ENCODE measurements at regions not wholly inside any gene's neighbourhood (a gene's known extent, or its start where the extent isn't known, plus 50 kb on each side); places are given as distances from the start of the nearest gene placed in this dataset.
"Not testable (repeated sequence)": the region's sequence is repeated elsewhere in the genome, so short reads cannot be mapped to it uniquely, and the experiment has no call there.

DNA sequence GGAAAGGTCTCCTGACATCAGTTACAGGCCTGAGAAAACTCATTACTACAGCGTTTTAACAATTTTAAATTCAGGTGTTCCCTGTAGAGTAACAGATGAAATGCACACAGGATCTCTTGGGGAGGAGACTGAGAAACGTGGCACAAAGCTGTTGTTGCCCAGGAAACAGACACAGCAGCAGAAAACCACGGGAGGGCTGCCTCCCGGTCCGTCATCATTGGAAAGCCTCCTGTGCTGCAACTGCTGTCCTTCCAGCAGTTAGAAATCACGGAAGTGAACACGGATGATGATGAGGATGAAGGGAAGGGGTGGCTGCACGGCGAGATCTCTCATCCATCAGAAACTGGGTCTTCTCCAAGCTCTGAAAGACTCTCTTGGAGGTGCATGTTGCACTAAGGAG is 94.6 kb upstream of the RNF32 start:
- FAIRE-seq: no peak

DNA sequence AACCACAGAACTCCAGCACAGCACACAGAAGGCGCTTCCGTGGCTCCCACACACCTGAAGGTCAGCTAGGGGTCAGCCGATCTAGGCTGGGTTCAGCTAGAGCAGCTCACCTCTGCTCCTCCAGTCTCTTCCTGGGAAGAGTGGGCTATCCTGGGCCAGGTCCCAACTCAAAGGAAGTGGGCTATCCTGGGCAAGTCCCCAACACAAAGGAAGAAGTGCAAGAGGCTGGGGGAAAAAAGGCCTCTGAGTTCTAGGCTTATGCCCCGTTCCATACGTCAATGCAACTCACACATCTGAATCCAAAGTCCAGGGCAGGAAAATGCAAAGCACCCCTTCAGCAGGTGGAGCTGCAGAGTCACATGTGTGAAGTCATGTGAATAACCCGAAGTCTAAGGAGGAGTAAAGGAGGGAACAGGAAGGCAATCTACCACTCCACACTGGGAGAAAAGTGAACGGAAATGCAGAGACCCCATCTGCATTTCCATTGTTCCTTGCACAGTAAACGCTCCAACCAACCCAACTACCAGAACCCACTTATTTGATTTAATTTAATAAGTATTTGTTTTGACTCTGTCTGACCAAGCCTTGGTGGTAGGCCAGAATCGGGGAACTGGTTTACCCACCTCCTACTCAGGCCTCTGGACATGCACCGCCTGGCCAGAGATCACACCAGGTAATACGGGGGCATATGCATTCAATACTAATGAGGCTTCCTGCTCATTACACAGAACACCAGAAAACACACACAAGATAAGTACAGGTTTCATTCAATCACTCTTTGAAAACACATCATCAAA is 95.5 kb upstream of the RNF32 start:
- no peak for FAIRE-seq

DNA sequence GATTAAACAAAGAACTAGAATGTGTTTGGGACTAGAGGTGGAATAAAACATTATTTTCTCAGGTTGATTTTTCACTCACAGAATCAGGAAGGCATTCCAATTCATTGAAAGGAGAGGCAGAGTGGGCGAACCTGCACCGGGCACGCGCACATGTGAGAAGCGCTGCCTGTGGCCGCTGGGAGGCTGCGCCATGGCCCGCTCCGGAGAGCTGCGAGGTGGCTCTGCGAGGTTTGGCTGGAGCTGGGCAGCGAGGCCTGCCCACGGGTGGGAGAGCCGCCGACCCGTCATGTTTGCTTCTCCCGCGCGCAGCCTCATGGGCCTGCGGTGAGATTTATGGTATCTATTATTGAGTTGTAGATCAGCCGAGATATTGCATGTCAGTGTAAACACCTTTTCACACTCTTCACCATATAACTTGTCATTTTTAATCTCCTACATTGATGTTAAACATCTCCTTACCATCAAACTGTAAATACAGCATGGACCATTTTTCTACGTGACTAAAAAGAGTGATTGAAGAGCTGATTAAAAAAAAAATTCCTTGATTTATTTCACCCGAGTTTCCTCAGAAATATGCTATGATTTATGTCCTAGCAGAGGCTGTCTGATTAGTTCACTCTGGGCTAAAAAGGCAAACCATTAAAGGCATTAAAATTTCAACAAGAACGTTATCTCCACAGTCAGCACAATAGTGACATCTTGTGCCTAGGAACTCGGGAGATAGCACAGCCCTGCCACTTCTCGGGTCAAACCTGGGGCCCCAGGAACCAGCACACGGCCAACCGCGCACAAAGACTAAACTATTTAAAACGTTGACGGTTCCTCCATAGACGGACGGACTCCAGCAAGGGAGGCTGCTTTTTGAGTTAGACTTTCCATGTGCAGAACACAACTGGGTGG is 96.6 kb upstream of the RNF32 start:
- no peak for FAIRE-seq

DNA sequence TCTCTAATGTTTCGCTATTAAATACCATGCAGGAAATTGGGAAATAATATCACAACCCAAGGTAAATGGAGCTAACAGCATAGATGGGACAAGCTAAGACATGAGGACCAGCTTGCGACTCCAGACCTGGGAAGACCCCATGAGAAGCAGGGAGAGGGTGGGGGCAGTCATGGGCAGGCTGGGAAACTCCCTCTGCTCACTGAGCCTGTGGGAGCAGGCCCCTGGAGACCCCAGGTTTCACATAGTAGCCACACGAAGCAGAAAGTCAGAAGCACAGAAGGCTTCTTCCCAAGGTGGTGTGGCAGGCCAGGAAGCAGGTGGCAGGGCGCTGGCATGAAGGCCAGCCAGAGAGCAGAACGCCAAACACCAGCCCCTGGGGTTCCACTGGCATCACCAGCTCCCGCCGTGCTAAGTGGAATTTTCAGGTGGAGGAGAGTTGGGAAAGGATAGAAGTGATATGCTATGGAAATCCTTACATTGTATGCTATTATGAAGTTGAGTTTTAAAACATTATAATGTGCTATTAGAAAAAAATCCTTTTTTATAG is 99.9 kb upstream of the RNF32 start:
- no peak for FAIRE-seq

DNA sequence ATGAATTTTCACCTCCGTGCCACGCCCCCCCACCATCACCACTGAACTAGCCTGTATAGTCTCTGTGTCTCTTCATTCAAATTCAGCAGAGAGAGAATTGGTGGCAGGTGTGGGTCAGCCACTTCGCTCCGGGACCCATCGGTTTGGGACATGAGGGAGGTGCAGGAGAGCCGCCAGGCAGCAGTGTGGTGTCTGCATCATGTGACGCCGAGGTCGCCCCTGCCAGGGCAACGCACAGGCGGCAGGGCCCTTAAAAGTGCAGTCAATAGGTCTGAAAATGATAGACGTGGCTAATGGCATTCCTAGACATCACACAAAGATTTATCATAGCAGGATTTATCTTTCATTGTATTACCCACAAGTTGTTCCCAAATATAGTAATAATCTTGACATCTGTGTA is 100.6 kb upstream of the RNF32 start:
- no peak for FAIRE-seq

DNA sequence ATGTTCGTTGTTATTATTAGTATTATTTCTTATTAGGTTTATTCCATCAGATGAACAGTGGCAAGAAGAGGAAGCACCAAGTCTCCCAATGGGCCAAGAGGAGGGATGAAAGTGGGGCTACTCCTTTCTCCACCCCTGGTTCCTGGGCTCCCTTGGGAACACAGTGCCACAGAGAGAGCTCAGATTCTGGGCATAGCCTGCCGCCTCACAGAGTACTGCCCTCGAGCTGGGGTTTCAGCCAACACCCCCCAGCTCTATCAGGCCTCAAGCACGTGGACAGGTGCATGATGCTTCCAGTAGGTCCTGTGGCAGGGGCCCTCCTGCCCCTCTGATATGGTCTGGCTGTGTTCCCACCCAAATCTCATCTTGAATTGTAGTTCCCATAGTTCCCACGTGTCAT is 103.6 kb upstream of the RNF32 start:
- FAIRE-seq: no peak

DNA sequence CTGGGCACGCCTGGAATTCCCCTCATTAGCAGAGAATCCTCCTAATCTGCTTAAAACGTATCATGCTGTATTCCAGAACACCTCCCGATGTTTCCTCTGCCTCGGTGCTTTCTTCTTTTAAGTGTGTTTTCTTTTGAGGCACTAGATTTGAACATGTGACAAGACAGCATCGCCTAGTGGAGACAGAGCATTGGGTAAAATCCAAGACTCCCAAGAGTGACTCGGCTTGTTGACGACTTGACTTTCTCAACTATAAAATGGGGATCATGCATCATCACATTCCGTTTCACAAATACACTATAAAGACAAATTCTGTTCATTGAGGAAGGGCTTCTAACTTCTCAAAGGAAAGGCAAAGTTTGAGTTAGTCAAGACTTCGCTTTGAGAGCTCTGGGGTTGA is 105.6 kb upstream of the RNF32 start:
- FAIRE-seq: no peak

DNA sequence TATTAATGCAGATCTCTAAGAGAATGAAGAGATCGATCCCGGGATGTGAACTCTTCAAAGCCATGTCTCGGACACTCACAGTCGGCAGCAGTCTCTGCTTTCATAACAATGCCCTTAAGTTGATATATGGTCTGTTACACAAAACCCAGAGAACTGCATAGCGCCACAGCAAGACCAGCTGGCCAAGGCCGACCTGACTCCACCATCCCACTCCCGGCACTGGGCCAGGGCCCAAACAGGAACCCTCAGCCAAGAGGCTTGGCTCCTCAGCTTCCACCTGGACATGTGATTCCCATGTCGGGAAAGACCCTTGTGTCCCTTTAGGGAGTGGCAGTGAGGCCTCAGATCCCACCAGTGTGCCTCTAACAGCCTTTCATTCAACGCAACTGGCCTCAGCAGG is 106.6 kb upstream of the RNF32 start:
- FAIRE-seq: no peak

DNA sequence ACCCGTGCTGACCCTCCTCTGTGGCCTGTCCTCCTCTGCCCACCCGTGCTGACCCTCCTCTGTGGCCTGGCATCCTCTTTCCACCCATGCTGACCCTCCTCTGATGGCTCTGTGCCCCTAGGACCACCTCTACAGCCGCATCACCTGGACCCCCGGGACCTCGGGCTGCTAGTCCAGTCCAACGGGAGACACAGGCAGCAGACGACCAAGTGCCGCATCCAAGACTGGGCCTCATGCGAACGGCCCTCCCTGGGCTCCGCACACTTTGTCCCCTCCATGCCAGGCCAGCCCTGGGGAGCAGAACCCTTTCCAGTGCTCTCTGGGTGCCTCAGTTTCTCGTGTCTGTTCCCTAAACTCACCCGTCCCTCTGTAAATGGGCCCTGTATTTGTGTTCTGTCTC is 107.2 kb upstream of the RNF32 start:
- no peak for FAIRE-seq

DNA sequence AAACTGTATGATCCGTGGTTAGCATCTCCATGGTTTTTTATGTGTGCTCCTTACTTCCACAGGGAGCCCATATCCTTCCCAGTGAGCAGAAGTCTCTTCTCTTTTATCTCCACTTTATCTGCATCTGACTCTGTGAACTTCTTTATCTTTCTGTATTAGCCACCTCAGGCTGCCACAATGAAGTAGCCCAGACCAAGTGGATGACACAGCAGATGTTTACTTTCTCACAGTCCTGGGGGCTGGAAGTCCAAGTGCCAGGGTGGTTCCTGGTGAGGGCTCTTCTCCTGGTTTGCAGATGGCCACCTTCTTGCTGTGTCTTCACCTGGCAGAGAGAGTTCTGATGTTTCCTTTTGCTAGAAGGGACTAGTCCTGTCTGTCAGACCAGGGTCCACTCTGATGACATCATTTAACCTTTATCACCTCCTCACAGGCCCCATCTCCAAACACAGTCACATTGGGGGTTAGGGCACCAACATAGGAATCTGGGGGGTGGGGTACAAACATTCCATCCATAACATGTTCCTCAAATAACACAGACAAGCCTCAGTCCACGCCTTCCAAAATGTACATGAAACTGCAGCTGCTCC is 108.5 kb upstream of the RNF32 start:
- FAIRE-seq: no peak

DNA sequence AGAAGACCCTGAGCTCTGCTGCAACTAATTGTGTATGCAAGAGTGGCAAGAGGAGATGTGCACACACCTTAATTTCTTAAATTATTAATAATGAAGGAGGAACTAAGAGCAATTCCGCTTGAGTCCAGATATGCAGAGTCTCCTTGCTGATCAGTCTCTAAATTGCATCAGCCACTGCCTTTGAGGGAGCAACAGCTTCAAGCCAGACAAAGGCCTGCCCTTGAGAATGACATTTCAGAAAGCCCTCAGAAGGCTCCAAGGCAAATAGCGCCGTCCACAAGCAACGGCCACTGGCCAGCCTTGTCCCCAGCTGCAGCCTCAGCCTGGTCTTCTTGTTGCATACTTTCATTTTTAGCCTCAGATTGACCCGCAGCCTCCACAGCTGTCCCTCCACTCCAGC is 110.6 kb upstream of the RNF32 start:
- no peak for FAIRE-seq

DNA sequence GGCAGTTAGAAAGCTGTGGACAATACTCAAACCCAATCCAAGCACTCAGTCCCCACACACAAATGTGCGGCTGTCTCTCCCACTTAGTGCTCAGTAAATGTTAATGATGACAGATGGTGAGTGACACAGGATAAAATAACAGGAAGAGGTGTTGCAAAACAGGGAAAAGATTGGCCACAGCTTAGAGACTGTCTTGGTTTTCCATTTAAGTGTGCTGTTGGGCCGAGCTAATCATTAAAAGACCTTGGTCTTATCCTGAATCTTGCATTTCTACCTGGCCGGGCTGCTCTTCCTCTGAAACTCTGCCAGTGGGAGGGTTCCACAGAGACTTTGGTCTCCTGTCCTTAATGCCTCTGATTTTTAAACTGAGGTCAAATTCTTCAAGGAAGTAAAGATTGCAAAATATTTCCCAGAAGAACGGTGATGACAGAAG is 113.1 kb upstream of the RNF32 start:
- no peak for FAIRE-seq

DNA sequence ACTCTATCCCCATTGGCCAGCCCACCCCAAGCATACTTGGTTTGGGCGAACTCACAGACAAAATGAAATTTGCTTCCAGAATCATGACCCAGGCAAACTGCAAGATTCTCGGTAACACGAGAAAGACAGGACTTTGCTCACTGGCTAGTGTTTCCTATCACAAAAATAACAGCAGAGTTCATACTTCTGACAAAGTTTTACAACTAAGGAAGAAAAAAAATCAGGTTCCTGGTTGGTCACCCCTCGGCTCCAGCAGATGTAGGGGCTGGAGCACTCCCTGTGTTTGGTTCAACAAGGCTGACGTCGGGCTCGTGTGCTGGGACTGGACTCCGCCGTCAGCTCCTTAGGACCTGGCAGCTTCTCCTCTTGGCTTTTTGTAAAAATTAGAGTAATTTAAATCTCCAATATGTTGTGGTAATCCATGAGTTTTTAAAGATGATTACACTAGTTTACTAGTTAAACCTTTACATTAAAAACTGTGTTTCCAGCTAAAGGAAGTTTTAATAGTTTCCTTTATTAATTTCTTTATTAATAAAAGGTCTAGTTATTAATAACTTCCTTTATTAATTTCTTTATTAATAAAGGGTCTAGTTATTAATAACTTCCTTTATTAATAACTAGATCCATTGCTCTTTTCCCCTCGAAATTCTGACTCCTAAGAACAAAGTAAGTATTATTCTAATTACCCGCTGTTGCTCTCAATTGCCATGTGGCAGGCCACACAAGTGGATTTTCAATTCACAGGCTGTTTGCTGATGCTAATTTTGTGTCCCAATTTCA is 115.6 kb upstream of the RNF32 start:
- no peak for FAIRE-seq

DNA sequence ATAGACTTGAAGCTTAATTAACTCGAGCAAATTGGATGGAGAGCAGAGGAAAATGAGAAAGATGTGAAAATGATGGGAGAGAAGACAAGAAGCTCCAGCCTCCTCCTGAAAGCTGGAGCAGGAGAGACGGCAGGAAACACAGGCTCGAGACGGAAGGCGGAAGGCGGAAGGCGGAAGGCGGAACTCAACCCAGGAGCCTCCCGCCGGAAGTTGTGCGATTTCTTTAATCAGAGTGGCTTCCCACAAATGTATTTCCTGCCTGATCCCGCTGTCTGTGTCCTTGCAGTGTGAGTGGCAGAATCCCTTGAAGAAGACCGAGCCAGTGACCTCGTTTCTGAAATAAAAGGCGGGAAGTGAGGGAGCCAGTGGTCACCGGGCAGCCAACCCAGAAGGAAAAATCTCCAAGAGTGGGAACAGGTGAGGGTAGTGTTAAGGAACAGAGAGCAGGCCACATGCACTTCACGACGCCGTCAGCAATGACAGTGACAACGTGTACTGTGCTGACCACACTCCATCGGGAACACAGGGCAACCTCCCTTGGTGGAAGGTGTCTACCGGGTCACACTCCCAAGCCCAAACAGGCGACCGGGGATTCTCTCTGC is 117.0 kb upstream of the RNF32 start:
- FAIRE-seq: no peak

DNA sequence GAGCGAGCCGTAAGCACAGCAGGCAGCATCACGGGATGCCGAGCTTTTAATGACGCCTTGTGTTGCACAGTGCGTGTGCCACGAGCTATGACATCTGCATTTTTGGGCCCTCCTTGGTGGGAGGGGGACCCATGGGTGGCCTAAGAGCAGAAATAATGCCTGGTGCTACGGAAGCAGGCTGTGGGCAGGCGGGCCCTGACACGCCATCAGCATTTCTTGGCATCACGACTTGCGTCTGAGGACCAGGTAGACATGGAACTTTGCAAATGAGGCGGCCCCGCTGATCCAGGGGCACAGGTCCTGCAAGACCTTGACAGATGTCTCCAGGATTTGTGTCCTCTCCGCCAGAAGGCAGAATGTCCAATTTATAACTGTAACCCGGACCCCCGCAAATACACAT is 117.8 kb upstream of the RNF32 start:
- FAIRE-seq: no peak

DNA sequence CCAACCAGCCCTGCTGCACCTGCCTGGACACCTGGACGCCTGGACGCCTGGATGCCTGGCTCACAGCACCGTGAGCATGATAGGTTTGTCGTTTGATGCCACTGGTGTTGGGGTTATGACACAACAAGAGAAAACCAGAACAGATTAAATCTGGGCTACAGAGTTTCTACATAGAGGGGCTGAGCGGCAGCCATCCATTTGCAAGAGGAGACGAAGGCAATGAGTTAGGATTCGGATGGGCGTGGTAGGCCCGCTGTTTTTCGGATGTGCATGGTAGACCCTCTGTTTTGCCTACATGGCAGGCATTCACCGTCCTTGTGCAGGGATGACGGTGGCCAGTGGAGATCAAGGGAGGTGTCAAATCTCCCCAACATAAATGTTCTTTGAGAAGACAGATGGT is 121.5 kb upstream of the RNF32 start:
- no peak for FAIRE-seq

DNA sequence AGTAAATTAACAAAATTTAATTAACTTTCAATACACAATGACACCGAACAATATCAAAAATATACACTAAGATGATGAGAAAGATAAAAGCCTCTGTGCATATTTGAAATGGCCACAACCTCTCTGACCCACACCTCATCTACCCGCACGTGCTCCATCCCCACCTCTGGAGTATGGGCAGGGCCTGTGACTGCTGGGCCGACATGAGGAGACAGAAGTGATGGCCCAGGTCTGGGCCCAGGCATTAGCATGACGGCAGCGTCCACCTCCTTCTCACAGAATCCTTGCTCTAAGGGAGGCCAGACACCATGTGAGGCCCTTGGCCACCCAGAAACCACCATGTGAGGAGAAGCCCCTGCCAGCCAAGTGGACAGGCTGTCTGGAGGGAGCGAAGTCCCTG is 122.1 kb upstream of the RNF32 start:
- no peak for FAIRE-seq

DNA sequence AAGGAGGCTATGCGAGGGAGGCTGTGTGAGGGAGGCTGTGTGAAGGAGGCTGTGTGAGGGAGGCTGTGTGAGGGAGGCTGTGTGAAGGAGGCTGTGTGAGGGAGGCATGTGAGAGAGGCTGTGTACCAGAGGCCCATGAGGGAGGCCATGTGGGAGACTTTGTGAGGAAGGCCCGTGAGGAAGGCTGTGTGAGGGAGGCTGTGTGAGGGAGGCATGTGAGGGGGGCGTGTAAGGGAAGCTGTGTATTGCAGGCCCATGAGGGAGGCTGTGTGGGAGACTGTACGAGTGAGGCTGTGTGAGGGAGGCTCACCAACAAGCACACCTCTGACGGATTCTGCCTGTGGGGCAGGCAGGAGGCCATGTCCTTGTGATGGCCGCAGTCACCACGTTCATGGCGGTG is 122.7 kb upstream of the RNF32 start:
- FAIRE-seq: not testable (repeated sequence)

DNA sequence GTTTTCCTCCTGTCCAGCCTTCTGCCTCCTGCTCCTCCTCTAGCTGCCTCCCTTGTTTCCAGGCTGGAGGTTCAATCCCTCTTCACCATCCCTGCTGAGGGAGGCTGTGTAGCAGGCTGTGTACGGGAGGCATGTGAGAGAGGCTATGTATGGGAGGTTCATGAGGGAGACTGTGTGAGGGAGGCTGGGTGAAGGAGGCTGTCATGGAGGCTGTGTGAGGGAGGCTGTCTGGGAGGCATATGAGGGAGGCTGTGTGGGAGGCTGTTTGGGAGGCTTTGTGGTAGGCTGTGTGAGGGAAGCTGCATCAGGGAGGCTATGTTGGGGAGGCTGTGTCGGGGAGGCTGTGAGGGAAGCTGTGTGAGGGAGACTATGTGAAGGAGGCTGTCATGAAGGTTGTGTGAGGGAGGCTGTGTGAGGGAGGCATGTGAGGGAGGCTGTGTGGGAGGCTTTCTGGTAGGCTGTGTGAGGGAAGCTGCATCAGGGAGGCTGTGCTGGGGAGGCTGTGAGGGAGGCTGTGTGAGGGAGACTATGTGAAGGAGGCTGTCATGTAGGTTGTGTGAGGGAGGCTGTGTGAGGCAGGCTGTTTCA is 123.7 kb upstream of the RNF32 start:
- FAIRE-seq: no peak

DNA sequence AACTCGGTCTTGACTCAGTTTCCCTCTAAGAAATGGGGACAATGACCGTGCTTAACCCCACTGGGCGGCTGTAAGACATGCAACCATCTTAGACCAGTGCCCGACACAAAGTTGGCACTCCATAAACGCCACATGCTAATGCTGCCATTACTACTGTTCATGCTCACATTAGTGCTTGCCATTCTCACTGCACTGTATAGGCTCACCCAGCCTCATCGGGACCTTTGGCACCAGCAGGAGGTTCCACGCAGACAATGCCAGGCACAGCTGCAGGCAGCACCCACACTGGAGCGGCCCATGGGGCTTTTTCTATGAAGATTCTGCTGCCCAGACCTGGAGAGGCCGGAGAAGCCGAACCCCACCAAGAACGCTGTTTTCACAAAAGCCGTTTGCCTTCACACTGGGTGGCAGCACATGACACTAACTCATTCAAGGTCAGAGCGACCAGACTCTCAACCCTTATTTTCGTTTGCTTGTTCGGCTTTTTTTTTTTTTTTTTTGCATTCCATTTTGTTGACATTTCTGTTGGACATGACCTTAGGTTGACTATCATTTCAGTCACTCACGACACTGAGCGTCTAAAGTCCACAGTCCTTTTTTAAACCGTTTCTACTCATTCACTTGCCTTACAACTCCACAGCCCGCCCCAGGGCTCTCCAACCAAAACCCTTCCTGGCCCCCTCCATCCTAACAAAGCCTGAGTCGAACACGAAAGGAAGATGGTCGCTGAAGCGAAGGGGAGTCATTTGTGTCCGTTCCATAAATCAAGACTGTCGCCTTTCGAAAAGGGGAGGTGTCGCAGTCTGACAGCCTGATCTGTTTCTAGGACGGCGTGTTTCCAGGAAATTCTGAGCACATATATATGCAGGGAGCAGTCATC is 124.4 kb upstream of the RNF32 start:
- no peak for FAIRE-seq

DNA sequence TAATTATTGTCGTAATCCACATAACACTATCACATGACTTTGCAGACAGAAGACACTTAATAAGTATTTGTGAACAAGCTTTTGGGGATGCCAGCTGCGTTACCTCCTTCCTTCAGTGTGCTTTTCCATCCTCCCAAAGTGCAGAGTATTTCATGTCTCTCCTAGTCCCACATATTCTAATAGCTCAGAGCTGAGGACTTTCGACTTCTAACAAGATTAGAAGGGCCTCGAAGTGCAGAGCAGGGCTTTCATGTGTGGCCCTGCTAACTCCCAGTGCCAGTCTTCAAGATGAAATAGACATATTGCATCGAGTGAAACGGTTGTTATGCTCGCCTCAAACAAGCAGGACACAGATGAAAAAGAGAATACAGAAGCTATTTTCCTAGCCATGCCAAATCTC is 125.7 kb upstream of the RNF32 start:
- FAIRE-seq: no peak

Data from TTC549 (cell line).